ENCODE measurements at regions not wholly inside any gene's neighbourhood (a gene's known extent, or its start where the extent isn't known, plus 50 kb on each side); places are given as distances from the start of the nearest gene placed in this dataset.
"Not testable (repeated sequence)": the region's sequence is repeated elsewhere in the genome, so short reads cannot be mapped to it uniquely, and the experiment has no call there.

DNA sequence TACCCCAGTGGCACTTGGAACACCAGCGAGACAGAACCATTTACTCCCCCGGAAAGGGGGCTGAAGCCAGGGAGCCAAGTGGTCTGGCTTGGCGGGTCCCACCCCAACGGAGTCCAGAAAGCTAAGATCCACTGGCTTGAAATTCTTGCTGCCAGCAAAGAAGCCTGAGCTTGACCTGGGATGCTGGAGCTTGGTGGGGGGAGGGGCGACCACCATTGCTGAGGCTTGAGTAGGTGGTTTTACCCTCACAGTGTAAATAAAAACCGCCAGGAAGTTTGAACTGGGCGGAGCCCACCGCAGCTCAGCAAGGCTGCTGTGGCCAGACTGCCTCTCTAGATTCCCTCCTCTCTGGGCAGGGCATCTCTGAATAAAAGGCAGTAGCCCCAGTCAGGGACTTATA lies 62.8 kb downstream of the RPS24 start:
- DNase-seq, result not testable (repeated sequence)

DNA sequence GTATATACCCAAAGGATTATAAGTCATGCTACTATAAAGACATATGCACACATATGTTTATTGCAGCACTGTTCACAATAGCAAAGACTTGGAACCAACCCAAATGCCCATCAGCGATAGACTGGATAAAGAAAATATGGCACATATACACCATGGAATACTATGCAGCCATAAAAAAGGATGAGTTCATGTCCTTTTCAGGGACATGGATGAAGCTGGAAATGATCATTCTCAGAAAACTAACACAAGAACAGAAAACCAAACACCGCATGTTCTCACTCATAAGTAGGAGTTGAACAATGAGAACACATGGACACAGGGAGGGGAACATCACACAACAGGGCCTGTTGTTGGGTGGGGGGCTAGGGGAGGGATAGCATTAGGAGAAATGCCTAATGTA lies 68.9 kb downstream of the RPS24 start:
- not testable (repeated sequence) for DNase-seq

DNA sequence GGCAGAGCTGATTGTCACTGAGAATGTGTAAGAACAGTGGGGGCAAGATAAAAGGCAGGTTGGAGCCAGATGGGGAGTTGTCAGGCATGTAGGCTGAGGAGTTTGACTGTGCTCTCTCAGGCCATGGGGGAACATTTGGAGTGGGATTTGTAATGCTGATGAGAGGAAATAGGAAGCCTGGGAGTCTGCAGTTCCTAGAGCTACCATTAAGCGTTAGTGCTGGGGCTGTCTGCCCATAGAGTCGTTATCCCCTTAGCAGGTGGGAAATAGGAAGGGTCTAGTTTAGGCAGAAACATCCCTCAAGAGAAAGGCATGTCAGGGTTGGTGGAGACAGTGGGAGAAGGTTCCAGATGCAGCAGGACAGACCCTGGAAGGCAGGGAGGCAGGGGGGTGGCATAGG lies 75.5 kb downstream of the RPS24 start:
- no peak for DNase-seq

DNA sequence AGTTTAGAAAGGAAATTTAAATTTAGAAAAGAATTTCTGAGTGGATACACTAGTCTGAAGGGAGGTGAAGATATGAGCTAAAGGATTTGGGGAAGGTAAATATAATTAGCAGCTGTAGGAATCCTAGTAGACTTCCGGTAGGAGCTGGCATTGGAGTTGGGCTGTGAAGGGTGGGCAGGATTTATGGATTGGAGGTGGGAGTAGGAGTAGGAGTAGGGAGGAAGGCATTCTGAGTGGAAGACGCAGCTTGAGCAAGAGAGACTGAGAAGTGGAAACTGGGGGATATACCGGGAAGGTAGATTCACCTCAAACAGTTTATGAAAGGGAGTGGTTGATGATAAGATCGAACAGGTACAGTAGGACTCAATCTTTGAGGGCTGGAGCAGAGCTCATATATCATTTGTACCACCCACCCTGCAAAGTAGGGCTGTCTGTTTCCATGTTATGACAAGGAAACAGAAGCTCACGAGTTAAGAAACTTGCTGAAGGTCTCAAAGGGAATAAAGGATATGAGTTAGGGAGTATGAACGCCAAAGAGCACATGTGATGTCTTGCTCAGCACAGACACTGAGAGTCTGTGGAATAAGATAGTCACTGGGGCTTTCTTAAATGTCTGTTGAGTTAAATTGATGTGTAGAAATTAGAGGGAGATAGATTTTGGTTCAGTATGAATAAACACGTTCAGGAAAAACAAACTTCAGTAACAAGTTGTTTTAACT lies 81.6 kb downstream of the RPS24 start:
- no peak for DNase-seq

DNA sequence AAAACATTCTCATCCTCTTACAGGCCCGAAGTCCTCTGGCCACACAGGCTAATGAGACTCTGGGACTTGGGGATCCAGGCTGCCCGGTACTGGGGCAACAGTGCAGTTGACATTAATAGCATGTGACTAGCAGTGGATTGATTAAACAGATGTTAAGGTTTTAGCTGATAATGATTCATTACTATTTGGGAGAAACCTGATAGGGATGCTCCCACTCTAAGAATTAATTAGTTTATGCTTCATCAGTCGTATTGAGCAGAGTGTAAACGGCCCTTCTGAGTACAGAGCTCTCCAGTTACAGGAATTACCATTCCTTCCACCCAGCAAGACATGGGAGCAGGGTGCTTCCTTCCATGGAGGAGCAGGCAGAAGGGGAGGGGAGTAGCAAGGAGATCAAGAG lies 82.7 kb downstream of the RPS24 start:
- no peak for DNase-seq

DNA sequence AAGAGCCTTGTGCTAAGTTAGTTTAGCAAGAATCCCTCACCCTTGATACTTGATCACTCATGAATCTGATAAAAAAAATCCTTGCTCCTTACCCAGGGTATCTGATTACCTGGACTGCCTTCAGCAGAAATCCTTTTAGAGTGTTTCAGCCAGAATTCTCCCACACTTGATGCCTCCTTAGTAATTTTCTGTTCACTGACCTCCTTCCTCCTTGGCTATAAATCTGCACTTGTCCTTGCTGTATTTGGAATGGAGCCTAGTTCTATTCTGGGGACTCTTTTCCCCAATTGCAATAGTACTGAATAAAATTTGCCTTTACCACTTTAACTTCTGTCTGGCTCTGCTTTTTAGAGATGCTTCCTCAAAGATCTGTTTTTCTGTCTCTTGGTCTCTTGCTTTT lies 84.9 kb downstream of the RPS24 start:
- no peak for DNase-seq

DNA sequence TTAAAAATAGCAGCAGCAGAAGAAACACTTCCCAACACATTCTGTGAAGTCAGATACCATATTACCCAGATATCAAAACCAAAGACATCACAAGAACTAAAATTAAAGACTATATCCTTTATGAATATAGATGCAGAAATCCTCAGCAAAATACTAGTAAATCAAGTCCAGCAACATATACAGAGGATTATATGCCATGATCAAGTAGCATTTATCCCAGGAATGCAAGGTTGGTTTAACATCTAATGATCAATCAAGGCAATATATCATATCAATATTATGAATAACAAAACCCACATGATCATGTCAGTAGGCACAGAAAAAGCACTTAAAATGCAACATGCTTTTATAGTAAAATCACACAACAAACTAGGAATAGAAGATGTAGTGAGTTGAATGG lies 88.1 kb downstream of the RPS24 start:
- DNase-seq, result no peak

DNA sequence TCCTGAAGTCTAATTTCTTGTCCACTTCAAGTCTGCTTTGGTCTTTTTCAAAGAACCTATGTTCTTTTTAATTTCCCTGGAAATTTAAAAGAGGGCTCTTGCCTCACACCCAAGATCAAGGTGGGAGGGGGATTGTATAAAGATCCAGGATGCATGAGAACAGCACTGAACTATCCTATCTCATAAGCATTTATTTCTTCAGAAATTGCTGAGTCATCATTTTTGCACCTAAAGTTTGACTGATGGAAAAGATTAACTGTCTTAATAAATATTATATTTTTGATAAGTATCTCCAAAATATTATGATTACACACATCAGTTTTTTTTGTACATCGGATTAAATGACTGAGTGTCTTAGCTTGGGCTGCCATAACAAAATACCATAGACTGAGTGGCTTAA lies 90.5 kb downstream of the RPS24 start:
- DNase-seq, result no peak

DNA sequence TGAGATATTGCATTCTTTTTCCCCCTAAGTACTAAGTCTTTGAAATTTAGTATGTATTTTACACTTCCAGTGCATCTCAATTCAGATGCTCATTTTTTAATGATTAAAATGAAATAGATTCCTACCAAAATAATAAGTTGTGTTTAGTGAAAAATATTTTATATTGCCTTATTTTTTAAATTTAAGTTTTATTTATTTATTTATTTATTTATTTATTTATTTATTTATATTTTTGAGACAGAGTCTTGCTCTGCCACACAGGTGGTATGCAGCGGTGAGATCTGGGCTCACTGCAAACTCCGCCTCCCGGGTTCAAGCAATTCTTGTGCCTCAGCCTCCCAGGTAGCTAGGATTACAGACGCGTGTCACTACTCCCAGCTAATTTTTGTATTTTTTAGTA lies 95.5 kb downstream of the RPS24 start:
- DNase-seq, result no peak

DNA sequence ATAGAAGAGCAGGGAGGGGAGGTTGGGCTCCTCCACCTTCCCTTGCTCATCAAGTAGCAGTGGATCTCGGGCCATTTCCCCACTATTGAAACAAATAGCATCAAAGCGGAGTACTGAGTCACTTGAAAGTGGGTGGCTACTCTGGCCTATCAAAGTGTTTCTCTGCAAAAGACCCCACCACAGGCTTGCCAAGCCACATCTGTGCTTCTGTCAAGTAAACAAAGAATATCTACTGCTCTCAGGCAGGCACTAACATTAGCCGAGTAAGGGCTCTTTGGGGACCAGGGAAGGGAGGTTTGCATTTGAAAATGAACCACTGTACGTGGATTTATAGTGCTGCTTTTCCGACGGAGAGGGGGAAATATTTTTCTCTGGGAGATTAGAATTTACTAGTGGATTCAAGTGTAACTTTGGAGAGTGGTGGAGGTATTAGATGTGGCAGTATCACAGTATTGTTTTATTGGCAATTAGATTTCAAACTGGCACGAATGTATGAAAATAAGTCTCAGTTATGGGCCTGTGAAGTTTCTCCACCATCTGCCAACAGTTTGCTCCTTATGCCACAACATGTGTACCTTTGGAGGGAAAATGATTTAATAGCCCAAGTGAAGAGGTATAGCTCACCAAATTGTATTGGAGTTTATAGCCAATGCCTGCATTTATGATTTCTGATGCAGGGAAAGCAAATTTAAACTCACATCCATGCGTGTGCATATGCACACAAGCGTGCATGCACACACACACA lies 97.5 kb downstream of the RPS24 start:
- no peak for DNase-seq

DNA sequence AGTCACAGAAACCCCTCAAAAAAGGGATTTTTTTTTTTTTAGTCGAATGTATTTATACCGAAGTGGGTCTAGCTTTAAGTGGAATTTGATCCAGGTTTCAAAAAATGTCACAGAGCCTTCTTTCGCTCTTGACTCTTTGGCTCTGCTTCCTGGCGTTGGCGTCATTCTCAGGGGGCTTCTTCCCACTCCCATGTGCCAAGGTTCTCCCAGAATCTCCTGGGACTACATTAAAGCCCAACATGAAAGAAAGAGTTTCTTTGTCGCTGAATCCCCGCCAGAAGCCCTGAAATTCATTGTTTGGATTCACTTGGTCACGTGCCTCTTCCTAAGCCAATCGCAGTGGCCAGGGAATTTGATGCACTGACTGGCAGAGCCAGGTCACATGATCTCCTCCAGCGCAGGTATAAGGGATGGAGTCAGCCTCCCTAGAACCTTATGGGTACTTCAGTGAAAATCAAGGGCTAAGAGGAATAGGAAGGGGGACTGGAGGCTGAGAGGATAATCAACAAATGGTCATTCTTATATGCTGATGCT lies 101.2 kb downstream of the RPS24 start:
- no peak for DNase-seq

DNA sequence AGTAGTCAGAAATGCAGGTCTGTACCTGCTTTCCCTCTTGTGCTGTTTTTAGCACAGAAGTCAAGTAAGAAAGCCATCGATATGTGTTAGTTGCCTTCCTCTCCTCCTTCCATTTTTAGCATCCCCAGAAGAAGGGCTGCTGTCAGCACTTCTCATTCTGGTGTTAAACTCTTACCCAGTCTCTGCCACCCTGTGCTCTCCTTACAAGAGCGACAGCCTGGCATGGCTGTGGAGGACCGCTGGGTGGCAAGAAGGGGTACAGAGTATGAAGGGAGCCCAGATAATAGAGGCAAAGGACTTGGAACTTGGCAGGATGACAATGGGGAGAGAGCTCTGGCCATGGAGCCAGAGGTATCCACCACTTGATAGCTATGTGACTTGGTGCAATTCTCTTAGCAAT lies 103.5 kb downstream of the RPS24 start:
- DNase-seq, result no peak

DNA sequence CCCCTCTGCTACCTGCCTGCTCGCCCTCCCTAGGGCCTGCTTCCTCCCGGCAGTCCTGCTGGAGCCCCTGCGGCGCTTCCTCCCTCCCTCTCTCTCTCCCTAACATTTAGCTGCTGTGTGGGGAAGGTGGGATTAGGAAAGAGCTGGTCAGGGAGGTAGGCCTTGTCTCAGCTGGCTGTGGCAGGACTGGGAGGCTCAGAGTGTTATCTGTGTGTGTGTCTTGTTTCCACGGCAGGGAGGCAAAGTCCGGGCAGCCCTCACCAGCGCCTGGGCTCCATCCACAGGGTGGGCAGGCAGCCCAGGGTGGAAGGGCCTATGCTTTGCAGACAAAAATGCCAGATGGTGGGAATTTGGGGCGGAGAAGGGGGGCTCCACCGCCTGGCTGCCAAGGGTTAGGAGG lies 105.7 kb downstream of the RPS24 start:
- DNase-seq, result no peak

DNA sequence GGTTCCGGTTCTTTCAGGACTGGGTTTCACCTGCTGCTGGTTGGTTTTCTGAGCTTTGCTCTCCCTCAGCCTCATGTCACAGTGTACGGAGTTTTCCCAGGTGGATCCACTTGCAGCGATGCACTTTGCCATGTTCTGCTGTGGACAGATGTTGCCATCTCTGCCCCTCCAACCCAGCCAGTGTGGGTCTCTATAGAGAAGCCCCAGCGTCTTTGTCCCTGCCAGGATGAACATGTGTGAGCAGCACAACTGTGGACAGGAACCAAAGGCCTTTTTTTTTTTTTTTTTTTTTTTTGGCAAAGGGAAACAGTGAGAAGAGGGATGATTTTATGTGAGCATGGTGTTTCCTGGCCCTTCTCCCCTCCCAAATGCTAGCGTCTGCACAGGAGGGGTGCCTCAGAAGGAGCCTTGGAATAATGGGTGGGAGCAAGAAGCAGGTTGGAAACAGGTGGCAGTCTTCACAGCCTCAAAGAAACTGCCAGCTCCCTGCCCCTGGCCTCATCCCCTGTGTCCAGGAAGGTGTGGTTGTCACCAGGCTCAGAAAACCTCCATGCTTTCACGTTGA lies 106.5 kb downstream of the RPS24 start:
- no peak for DNase-seq

DNA sequence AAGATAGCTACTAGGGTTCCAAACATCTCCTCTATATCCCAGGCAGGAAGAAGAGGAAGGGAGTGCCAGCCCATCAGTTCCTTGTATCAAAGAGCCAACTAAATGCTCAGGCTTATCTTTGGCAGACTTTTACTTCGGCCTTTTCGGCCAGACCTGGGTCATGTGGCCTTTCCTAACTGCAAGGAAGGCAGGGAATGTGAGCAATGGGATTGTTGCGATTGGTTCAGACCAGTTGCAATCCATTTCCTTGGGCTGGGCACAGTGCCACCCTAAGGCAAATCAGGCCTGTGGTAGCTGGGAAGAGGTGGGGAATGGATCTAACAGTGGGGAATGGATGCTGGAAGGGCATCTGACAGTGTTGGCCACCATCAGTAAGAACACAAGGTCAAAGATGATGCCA lies 109.9 kb downstream of the RPS24 start:
- no peak for DNase-seq

DNA sequence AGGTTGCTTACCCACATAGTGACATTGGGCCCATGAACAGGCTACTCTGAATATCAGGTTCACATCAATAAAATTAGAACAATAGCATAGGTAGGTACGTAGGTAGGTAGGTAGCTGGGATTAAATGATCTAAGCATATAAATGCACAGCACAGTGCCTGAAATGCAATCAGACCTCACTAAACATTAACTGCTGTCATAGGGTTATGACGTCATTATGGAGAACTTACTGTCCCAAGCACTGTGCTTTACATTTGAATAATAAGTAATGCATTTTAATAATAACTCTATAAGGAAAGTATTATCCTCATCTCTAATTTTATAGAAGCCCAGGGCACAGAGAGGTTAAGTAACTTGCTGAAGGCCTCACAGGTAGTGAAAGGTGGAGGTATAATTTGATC lies 112.5 kb downstream of the RPS24 start:
- no peak for DNase-seq

DNA sequence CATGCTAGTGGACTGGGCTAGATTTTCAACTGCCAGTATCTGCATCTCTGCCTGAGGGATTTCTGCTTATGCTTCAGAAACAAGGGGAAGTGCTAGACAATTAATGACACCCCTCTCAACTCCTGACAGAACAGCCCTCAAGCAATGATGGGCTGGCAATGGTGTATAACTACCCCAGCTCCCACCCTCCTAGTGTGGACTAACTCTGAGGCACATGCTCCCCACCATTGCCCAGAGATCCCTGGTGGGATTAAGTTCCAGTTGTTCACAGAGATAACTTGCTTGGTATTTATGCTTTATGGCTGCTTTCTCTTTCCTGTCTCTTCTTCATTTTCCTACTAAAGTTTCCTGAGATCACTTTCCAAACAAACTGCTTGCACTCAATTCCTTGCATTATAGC lies 113.5 kb downstream of the RPS24 start:
- DNase-seq, result no peak

DNA sequence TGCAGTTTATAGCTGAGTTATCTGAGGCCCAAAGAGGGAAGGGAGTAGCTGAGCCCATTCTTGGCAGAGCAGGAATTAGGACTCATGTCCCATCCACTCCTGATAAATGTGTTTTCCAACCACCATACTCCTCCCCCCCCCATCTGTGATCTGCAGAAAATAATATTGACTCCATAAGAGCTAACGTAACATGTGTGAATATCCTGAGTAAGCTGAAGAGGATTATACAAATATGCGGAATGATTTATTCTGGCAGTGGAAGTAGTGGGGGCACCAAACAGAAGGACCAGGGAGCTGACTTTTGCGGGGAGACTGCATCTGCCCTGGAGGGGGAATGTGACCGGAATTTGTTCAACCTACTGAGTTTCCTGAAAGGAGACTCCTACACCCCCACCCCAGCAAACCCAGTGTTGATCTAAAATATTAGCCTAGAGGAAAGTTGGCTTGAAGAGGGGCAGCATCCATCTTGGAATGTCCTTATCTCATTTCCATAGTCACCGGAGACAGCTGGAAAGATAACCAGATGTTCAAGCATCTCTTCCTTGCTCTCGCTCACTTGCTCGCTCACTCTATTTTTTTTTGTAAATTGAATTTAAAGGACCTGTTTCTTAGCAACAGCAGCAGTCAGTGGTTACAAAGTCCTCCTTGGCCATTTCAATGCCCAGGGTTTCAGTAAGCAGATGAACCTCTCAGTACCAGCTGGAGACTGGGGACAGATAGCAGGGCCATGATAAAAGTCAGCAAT lies 114.7 kb downstream of the RPS24 start:
- no peak for DNase-seq

DNA sequence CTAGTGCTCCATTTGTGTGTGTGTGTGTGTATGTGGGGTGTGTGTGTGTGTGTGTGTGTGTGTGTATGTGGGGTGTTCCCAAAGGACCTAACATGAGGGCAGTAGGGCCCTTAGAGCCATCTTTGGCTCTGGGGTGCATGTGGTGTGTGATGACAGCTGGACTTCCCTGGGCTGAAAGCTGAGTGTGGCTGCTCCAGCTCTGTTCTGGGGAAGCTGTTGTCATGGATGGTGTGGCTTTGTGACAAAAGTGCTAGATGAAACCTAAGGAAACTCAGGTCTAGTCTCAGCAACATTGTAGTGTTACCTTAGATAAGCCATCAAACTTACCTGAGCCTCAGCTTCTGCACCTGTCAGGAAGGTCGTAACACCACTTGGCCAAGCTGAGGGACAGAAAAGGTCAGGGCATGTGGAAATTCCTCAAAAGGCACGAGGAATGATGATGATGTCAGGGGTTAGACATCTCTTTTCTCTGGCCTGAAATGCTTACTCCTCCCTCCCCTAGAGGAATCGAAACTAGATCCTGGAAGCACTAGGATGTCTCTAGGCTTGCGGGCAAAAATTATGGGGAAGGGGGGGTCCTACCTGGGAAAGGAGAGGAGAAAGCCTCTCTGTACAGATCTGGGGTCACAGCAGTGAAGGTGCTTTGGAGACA lies 115.4 kb downstream of the RPS24 start:
- DNase-seq, result no peak

DNA sequence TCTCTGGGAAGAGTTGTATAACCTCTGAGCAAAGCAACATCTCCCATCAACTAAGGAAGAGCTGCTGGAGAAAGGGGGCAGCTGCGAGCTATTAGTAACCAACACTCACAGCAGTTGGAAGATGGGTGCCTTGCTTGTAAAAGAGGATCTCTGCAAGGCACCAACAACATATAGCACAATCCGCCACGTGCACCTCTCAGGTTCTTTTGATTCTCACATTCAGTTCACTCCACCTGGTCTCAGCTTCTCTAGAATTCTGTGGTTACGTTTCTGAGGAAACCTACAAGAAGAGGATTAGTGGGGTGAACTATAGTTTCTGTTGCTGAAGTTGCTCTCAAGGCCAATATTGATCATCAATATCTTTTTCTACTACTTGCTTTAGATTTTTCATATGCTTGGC lies 117.1 kb downstream of the RPS24 start:
- no peak for DNase-seq

DNA sequence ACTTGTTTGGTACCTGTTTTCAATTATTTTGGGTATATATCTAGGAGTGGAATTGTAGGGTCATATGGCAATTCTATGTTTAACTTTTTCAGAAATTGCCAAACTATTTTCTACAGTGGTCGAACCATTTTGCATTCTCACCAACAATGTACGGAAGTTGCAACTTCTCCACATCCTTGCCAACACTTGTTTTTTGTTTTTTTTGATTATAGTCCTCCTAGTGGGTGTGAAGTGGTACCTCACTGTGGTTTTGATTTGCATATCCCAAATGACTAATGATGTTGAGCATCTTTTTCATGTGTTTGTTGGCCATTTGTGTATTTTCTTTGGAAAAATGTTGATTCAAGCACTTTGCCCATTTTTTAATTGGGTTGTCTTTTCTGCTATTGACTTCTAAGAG lies 122.1 kb downstream of the RPS24 start:
- DNase-seq, result no peak

DNA sequence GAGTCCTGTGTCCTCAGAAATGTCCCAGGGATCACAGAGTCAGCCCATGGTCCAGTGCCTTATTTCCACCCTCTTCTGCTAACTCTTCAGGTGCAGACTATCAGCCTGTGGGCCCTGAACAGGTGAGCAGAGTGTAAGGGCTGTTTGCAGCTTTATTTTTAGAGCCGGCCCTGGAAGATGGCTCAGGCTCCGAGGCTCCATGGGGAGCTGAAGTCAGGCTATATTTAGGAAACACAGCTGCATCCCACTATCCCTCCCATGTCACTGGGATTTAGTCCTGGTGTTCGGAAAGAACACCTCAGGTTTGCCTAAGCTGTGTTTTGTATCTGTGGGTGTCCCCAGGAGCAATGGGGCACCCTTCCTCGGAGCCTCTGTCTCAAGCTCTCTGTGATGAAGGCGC lies 126.9 kb downstream of the RPS24 start:
- no peak for DNase-seq

DNA sequence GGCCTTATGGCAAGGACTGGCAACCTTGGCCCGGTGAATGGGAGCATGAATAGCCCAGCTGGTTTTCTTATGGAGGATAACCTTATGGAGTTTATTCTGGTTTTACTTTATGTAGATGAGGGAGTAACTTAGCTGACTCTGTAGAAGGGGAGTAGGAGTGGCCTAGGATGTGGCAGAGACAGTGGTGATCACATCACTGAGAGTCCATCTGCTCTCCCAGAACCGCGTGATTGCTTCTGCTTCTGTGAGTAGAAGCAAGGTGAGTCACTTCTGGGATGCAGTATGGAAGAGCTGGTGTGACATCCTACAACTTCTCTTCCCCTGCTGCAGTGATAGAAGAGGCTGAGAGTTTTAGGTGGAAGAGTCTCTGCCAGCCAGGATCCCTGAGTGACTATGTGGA lies 129.2 kb downstream of the RPS24 start:
- no peak for DNase-seq

Data from NCI-H1105 (cell line).